ENCODE measurements at regions not wholly inside any gene's neighbourhood (a gene's known extent, or its start where the extent isn't known, plus 50 kb on each side); places are given as distances from the start of the nearest gene placed in this dataset.

- Histone ChIP-seq H2AFZ (ENCODE audit: low read length) (no peak overlapping the region), H2BK15ac (ENCODE audit: low read length) (no peak overlapping the region), H3K18ac (ENCODE audit: extremely low read depth, low read length) (no peak overlapping the region), H3K79me1 (ENCODE audit: low read depth, low read length) (no peaks in the 10 kb centered on the region), H4K20me1 (replicated peaks in 1 of 2; ENCODE audit: control insufficient read depth in 1 of 2, insufficient read depth in 2 of 2, low read length in 2 of 2) (no peaks in the 10 kb centered on the region), H3K23me2 (ENCODE audit: low read depth, low read length) (no peaks in the 10 kb centered on the region), H3K4me1 (replicated peaks in 1 of 4; ENCODE audit: control insufficient read depth in 3 of 4, insufficient read depth in 4 of 4, low read length in 3 of 4) (no peaks in the 10 kb centered on the region), H3K4me3 (ENCODE audit: extremely low read depth in 1 of 4, insufficient read depth in 2 of 4, low read depth in 3 of 4, low read length in 4 of 4) (no peak overlapping the region), H2BK5ac (ENCODE audit: low read depth, low read length) (no peak overlapping the region), H2AK5ac (ENCODE audit: low read depth, low read length) (no peak overlapping the region), H3K79me2 (ENCODE audit: control insufficient read depth in 1 of 2, insufficient read depth in 2 of 2, low read length in 2 of 2) (no peaks in the 10 kb centered on the region), H4K91ac (replicated peaks; ENCODE audit: insufficient read length, low read length) (no peak overlapping the region), H3K14ac (ENCODE audit: insufficient read length) (no peak overlapping the region), H2BK20ac (ENCODE audit: low read length) (no peak overlapping the region), H3K4ac (replicated peaks; ENCODE audit: insufficient read length, low read depth, low read length) (no peak overlapping the region), H4K5ac (ENCODE audit: insufficient read length, low read depth, low read length) (no peak overlapping the region), H4K8ac (ENCODE audit: extremely low read depth, insufficient read depth, low read length) (no peak overlapping the region), H2BK12ac (ENCODE audit: low read depth, low read length) (no peak overlapping the region), H3K56ac (replicated peaks; ENCODE audit: insufficient read length, low read depth, low read length) (no peak overlapping the region), H3K23ac (ENCODE audit: insufficient read length) (no peak overlapping the region), H3K9me3 (ENCODE audit: insufficient read depth in 2 of 2, low read depth in 1 of 2, low read length in 1 of 2) (no peaks in the 10 kb centered on the region), H3K36me3 (ENCODE audit: control insufficient read depth in 2 of 4, insufficient read depth in 4 of 4, low read length in 3 of 4) (no peaks in the 10 kb centered on the region), H3K9ac (replicated peaks in 1 of 4; ENCODE audit: extremely low read depth in 1 of 4, low read depth in 3 of 4, low read length in 3 of 4) (no peak overlapping the region), H2BK120ac (replicated peaks; ENCODE audit: low read depth, low read length) (no peak overlapping the region), H3K27me3 (replicated peaks in 1 of 4; ENCODE audit: control insufficient read depth in 3 of 4, extremely low read depth in 1 of 4, insufficient read depth in 3 of 4, low read length in 3 of 4) (no peaks in the 10 kb centered on the region; a peak in 1 of 7 replicates), H3K27ac (ENCODE audit: low read depth, low read length) (no peak overlapping the region), H3K4me2 (ENCODE audit: insufficient read depth in 1 of 2, low read depth in 2 of 2, low read length in 2 of 2) (no peak overlapping the region)
- CTCF ChIA-PET (ENCODE audit: partially characterized antibody): no interaction called here
- no peak for FAIRE-seq
- POLR2A ChIA-PET (ENCODE audit: partially characterized antibody): no interaction called here
- no peak for DNase-seq (ENCODE audit: low read depth in 1 of 2, low spot score in 2 of 2)
- no peak for TF ChIP-seq CEBPB (IDR thresholded peaks at IDR 0.05; ENCODE audit: low read depth, low read length)
- no peak for TF ChIP-seq JUND (IDR thresholded peaks at IDR 0.05; ENCODE audit: low read length)
- TF ChIP-seq EP300 (IDR thresholded peaks at IDR 0.05; ENCODE audit: borderline replicate concordance in 1 of 2, low read depth in 2 of 2, low read length in 2 of 2): no peak
- no peak for TF ChIP-seq SP1 (IDR thresholded peaks at IDR 0.05; ENCODE audit: low read depth, low read length)
- no peak for TF ChIP-seq SRF (IDR thresholded peaks at IDR 0.05; ENCODE audit: low read depth, low read length)
- 87% methylated on average over 9 of the region's 9 CpGs; no CpG with 5 or more reads in 1 of the 2 experiments for WGBS, 2 experiments (ENCODE audit: extremely low coverage in 1 of 2, insufficient coverage in 1 of 2, insufficient read length in 1 of 2, insufficient replicate concordance in 2 of 2, low coverage in 1 of 2, low lambda C conversion rate in 2 of 2, missing lambda C conversion rate in 1 of 2)
Observed at GRCh38 chr7:69363136-69363535, 235.1 kb upstream of the AUTS2 start.

Data from H1 (cell line).